OCI-LY1 (cell line): ENCODE measurements at regions not wholly inside any gene's neighbourhood (a gene's known extent, or its start where the extent isn't known, plus 50 kb on each side); places are given as distances from the start of the nearest gene placed in this dataset.

ENCODE experiments used
- H2AFZ ChIP-seq: fragments of 200-600 bp; sonication (generic), shearing (Covaris generic); 2 replicates; pipeline ENCODE4 v1.6.0; 2014; ENCODE audit warnings: antibody characterized with exemption, mild to moderate bottlenecking, low read length
- H3F3A ChIP-seq: fragments of 200-600 bp; sonication (generic), shearing (Covaris generic); 2 replicates; pipeline ENCODE4 v1.6.0; 2014; ENCODE audit warnings: mild to moderate bottlenecking, antibody characterized with exemption, low read length, moderate library complexity; ENCODE audit not compliant: insufficient read depth
- H3K27ac ChIP-seq: fragments of 200-600 bp; sonication (generic); 2 replicates; pipeline ENCODE4 v1.5.1; 2014; ENCODE audit warnings: low read length, mixed run types, mild to moderate bottlenecking, low read depth; ENCODE audit not compliant: poor library complexity, severe bottlenecking
- H3K27me3 ChIP-seq: fragments of 200-600 bp; sonication (generic); 2 replicates; pipeline ENCODE4 v1.6.0; 2014; ENCODE audit warnings: antibody characterized with exemption, mild to moderate bottlenecking, low read length, moderate library complexity; ENCODE audit not compliant: insufficient read depth
- H3K36me3 ChIP-seq: fragments of 200-600 bp; sonication (generic); 2 replicates; pipeline ENCODE4 v1.6.1; 2014; ENCODE audit warnings: mild to moderate bottlenecking, antibody characterized with exemption, low read length, moderate library complexity, mixed read lengths; ENCODE audit not compliant: insufficient read depth
- H3K4me1 ChIP-seq: fragments of 200-600 bp; sonication (generic); 2 replicates; pipeline ENCODE4 v1.5.1; 2014; ENCODE audit warnings: mild to moderate bottlenecking, low read length, moderate library complexity; ENCODE audit not compliant: insufficient read depth, severe bottlenecking
- H3K4me2 ChIP-seq: fragments of 200-600 bp; sonication (generic), shearing (Covaris generic); 2 replicates; pipeline ENCODE4 v1.6.1; 2014; ENCODE audit warnings: low read length
- H3K4me3 ChIP-seq: fragments of 200-600 bp; sonication (generic); 2 replicates; pipeline ENCODE4 v1.5.1; 2014; ENCODE audit warnings: low read length, low read depth, mild to moderate bottlenecking, mixed read lengths; ENCODE audit not compliant: poor library complexity, severe bottlenecking
- H3K79me2 ChIP-seq: fragments of 200-600 bp; shearing (Covaris generic); 2 replicates; pipeline ENCODE4 v1.6.1; 2016; ENCODE audit warnings: mixed run types, low read length, mixed read lengths; ENCODE audit not compliant: insufficient read depth
- H3K9ac ChIP-seq: fragments of 200-600 bp; sonication (generic), shearing (Covaris generic); 2 replicates; pipeline ENCODE4 v1.6.1; 2014; ENCODE audit warnings: mild to moderate bottlenecking, low read length, mixed read lengths
- H3K9me2 ChIP-seq: fragments of 200-600 bp; sonication (generic), shearing (Covaris generic); 2 replicates; pipeline ENCODE4 v1.6.1; 2014; ENCODE audit warnings: low read depth, mild to moderate bottlenecking, low read length, mixed read lengths
- H3K9me3 ChIP-seq: fragments of 200-600 bp; shearing (Covaris generic); 2 replicates; pipeline ENCODE4 v1.6.1; 2014; ENCODE audit warnings: low read length, mixed read lengths
- H4K20me1 ChIP-seq: fragments of 200-600 bp; sonication (generic), shearing (Covaris generic); 2 replicates; pipeline ENCODE4 v1.6.0; 2016; ENCODE audit warnings: mild to moderate bottlenecking, low read length; ENCODE audit not compliant: insufficient read depth
- CTCF ChIP-seq: fragments of 200-600 bp; sonication (generic), shearing (Covaris generic); IDR thresholded peaks from 2 replicates; pipeline ENCODE4 v1.5.1; 2017; ENCODE audit warnings: mild to moderate bottlenecking, antibody characterized with exemption, low read length, moderate library complexity, mixed read lengths
- EZH2 ChIP-seq: fragments of 200-600 bp; sonication (generic), shearing (Covaris generic); IDR thresholded peaks from 2 replicates; pipeline ENCODE4 v1.8.0; 2017; ENCODE audit warnings: borderline replicate concordance, mixed run types, mild to moderate bottlenecking, antibody characterized with exemption, low read length, moderate library complexity, mixed read lengths

GRCh38 chr2:195537811-195538210 is 119.2 kb upstream of the SLC39A10 start:
- Histone ChIP-seq H3K9me3 (no peaks in the 10 kb centered on the region), H3K9ac (no peak overlapping the region), H3K79me2 (no peaks in the 10 kb centered on the region), H4K20me1 (no peaks in the 10 kb centered on the region), H3K4me2 (no peak overlapping the region), H3K4me3 (no peak overlapping the region), H3K27ac (no peak overlapping the region), H2AFZ (no peak overlapping the region), H3K36me3 (no peaks in the 10 kb centered on the region), H3K27me3 (no peaks in the 10 kb centered on the region), H3F3A (no peaks in the 10 kb centered on the region), H3K9me2 (no peaks in the 10 kb centered on the region), H3K4me1 (no peaks in the 10 kb centered on the region)
- no peak for TF ChIP-seq EZH2
- no peak for TF ChIP-seq CTCF

GRCh38 chr2:195536906-195537305 is 120.1 kb upstream of the SLC39A10 start:
- Histone ChIP-seq H4K20me1 (no peaks in the 10 kb centered on the region), H3K9me2 (no peaks in the 10 kb centered on the region), H3K27ac (no peak overlapping the region), H3K9ac (no peak overlapping the region), H3K4me2 (no peak overlapping the region), H3K36me3 (no peaks in the 10 kb centered on the region), H2AFZ (no peak overlapping the region), H3K27me3 (no peaks in the 10 kb centered on the region), H3K4me1 (no peaks in the 10 kb centered on the region), H3K4me3 (no peak overlapping the region), H3K79me2 (no peaks in the 10 kb centered on the region), H3K9me3 (no peaks in the 10 kb centered on the region), H3F3A (no peaks in the 10 kb centered on the region)
- TF ChIP-seq EZH2 (no peak), CTCF (no peak)

- H3K9me2 ChIP-seq, result no peaks in the 10 kb centered on the region
- H3K27ac ChIP-seq, result no peak overlapping the region
- H3K9ac ChIP-seq, result no peak overlapping the region
- no peak overlapping the region for H2AFZ ChIP-seq
- no peaks in the 10 kb centered on the region for H3K36me3 ChIP-seq
- no peak overlapping the region for H3K4me3 ChIP-seq
- H3K9me3 ChIP-seq, result no peaks in the 10 kb centered on the region
- no peaks in the 10 kb centered on the region for H3K4me1 ChIP-seq
- no peaks in the 10 kb centered on the region for H3F3A ChIP-seq
- no peaks in the 10 kb centered on the region for H3K79me2 ChIP-seq
- H4K20me1 ChIP-seq, result no peaks in the 10 kb centered on the region
- H3K4me2 ChIP-seq, result no peak overlapping the region
- no peaks in the 10 kb centered on the region for H3K27me3 ChIP-seq
- no peak for TF ChIP-seq CTCF
Observed at GRCh38 chr2:195535911-195536522, 121.0 kb upstream of the SLC39A10 start.
